Fibroblast of lung (primary cell): ENCODE measurements at regions not wholly inside any gene's neighbourhood (a gene's known extent, or its start where the extent isn't known, plus 50 kb on each side); places are given as distances from the start of the nearest gene placed in this dataset.

Source experiments
- CTCF ChIP-seq, 2 donors: IDR thresholded peaks in 1 of 2; conservative IDR thresholded peaks in 1 of 2; 1 replicate in 1 of 2; 2 replicates in 1 of 2; pipeline ENCODE4 v1.5.1; 2011 to 2012; ENCODE audit warnings: low read length in 2 of 2, control low read depth in 1 of 2, inconsistent platforms in 1 of 2, low read depth in 1 of 2, mild to moderate bottlenecking in 1 of 2
- EZH2 ChIP-seq: IDR thresholded peaks from 2 replicates; pipeline ENCODE4 v1.5.1; 2012; ENCODE audit warnings: low read length, control low read depth, mild to moderate bottlenecking; ENCODE audit errors: missing control alignments

GRCh38 chr19:20313894-20314293 is 146.9 kb downstream of the ZNF486 start:
- TF ChIP-seq CTCF (conservative IDR thresholded peaks at IDR 0.05 in 1 of 2, IDR thresholded peaks at IDR 0.05 in 1 of 2; ENCODE audit: low read depth in 1 of 2, low read length in 2 of 2): no peak
- TF ChIP-seq EZH2: no peak
